AG09309 (cell line): ENCODE measurements at regions not wholly inside any gene's neighbourhood (a gene's known extent, or its start where the extent isn't known, plus 50 kb on each side); places are given as distances from the start of the nearest gene placed in this dataset.

Experiments used
- DNase-seq: peaks from one replicate; pipeline ENCODE4 v3.0.0-alpha.2; 2010; ENCODE audit warnings: low read depth
- H3K4me3 ChIP-seq: 2 replicates; pipeline ENCODE4 v1.5.1; 2011; ENCODE audit warnings: mild to moderate bottlenecking, low read depth, low read length, moderate library complexity; ENCODE audit not compliant: control insufficient read depth
- TF ChIP-seq, protein P1 (sequence below): IDR thresholded peaks from 2 replicates; pipeline ENCODE4 v1.5.1; 2011; ENCODE audit warnings: mild to moderate bottlenecking, low read depth, low read length, inconsistent platforms; ENCODE audit not compliant: insufficient read depth, control insufficient read depth; ENCODE audit errors: missing control alignments

DNA sequence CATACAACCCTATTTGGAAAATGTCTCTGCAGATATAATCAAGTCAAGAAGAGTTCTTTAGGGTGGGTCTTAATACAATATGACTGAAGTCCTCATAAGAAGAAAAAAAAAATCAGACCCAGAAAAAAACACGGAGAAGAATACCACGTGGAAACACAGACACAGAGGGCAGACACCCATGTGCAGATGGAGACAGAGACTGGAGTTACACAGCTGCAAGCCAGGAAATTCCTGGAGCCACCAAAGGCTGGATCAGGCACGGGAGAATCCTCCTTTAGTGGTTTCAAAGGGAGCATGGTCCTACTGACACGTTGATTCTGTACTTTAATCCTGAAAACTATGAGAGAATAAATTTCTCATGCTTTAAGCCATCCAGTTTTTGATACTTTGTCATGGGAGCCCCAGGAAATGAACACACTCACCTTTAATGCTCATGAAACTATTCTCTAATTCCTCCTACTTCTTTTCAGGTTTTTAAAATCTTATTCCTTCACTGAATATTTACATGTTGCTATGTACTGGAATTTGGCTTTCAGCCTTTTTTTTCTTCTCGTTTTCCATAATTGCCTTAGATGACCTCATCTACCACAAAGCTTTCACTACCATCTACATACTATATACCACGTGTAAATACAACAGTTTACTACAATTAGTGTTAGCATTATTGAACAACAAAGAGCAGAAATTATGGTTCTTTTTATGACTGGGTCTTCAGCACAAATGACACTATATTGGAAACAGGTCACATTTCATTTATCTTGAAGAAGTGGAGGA, 529.1 kb downstream of the IRS1 start:
- no peak for DNase-seq
- TF ChIP-seq, protein P1, sequence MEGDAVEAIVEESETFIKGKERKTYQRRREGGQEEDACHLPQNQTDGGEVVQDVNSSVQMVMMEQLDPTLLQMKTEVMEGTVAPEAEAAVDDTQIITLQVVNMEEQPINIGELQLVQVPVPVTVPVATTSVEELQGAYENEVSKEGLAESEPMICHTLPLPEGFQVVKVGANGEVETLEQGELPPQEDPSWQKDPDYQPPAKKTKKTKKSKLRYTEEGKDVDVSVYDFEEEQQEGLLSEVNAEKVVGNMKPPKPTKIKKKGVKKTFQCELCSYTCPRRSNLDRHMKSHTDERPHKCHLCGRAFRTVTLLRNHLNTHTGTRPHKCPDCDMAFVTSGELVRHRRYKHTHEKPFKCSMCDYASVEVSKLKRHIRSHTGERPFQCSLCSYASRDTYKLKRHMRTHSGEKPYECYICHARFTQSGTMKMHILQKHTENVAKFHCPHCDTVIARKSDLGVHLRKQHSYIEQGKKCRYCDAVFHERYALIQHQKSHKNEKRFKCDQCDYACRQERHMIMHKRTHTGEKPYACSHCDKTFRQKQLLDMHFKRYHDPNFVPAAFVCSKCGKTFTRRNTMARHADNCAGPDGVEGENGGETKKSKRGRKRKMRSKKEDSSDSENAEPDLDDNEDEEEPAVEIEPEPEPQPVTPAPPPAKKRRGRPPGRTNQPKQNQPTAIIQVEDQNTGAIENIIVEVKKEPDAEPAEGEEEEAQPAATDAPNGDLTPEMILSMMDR: no peak
- no peak overlapping the region for H3K4me3 ChIP-seq

DNA sequence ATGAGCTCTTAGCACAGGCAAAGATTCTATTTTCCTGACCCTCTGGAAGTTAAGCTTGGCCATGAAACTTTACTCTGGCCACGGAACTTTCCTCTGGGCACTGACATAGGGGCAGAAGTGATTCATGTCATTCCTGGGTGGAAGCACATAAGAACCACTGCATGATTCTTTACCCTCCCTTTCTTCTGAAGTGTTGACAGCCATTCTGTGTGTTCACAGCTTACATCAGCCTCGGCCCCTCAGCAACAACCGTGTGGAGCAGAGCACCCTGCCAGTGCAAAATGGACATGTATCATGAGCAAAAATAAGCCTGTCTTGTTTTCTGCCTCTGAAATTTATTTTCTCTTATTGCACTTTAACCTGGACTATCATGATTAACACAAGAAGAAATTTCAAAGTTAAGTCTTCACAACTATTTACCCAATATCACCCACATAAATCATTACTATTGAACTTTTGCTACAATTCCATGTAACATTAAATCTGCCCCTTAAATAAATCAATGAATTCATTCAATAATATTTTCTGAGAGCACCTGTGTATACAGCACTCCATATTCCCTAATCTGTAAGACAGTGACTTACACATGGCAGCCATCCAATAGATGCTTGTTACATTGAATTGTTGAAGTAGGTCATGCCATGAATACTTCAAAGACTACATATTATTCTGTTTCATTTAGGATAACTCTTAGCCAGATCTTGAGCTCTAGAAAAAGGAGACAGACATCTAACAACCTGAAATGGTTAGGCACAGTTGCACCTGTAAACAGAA, 531.9 kb downstream of the IRS1 start:
- no peak overlapping the region for H3K4me3 ChIP-seq
- TF ChIP-seq, protein P1: no peak
- no peak for DNase-seq

DNA sequence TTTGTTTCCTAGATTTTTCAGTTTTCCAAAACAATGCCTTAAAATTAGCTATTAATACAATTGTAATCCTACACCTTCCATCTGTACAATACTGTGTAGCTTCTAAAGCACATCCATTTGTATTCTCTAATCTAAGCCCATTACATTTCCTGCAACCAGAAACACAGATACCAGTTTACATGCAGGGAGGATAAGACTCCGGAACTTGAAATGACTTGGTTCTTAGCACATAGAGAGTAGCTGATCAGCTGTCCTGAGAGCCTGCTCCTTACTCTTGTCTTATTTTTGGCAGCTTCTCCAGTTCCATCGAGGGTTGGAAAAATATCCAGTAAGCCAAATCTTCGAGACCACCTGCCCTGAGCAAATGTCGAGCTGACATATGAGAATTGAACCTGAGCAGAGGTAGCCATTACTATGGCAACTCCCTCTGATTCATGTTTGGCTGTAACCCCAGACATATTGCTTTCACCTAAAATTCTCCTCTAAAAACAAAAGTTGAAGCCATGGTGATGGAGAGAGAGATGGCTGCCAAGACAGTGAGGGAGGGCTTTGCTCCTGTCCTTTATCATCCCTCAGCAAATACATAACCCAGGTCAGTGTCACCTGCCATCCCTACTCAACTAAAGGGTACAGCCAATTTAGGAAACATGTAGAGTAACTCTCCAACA, 542.8 kb downstream of the IRS1 start:
- H3K4me3 ChIP-seq: no peak overlapping the region
- DNase-seq: no peak
- TF ChIP-seq, protein P1: no peak

DNA sequence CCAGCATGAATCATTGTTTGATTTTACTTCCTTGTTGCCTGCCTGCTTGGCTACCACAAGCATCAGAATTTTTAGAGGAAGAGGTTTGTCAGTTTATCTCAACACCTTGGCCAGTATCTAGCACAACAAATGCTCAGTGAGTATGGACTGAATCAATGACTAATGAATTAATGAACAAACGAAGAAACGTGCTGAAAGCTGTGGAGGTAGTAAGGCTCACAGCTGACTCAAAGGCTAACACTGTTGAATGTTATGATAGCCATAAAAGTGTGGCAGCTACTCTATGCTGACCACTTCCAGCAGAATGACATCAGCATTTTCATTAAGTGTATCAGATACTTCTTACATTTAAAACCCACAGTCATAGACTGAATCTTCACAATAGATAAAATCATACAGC, 543.4 kb downstream of the IRS1 start:
- TF ChIP-seq, protein P1: no peak
- no peak overlapping the region for H3K4me3 ChIP-seq
- DNase-seq: peak; percentile 25

DNA sequence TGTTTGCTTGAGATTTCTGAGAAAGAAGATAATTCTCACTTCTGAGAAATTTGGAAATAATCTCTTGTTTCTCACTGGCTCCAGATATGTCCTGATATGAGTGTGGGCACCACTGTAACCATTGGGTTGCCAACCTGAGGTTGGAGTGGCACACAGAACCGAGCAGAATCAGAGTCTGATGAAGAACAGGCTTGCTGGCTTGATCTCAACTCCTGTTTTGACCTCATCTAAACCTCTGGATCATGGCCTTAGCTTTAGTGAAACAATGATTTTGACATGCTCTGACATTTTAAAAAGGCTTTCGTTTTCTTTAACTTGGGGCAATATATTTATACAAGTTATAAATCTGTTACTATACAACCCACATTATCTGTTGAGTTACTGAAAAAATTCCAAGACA, 548.0 kb downstream of the IRS1 start:
- TF ChIP-seq, protein P1: no peak
- no peak for DNase-seq
- no peak overlapping the region for H3K4me3 ChIP-seq
